DND-41 (cell line): ENCODE measurements at regions not wholly inside any gene's neighbourhood (a gene's known extent, or its start where the extent isn't known, plus 50 kb on each side); places are given as distances from the start of the nearest gene placed in this dataset.

ENCODE experiments used
- CTCF ChIP-seq: IDR thresholded peaks from 2 replicates; pipeline ENCODE4 v1.5.1; 2012; ENCODE audit warnings: borderline replicate concordance, low read length, moderate library complexity, mild to moderate bottlenecking; ENCODE audit not compliant: poor library complexity, severe bottlenecking; ENCODE audit errors: extremely low read depth
- EZH2 ChIP-seq: IDR thresholded peaks from 3 replicates; pipeline ENCODE4 v1.6.1; 2012; ENCODE audit warnings: borderline replicate concordance, low read depth, mild to moderate bottlenecking, moderate library complexity, low read length, inconsistent platforms; ENCODE audit not compliant: severe bottlenecking

GRCh38 chr10:16049050-16049449 is 188.7 kb upstream of the MINDY3 start:
- no peak for TF ChIP-seq EZH2
- TF ChIP-seq CTCF = no peak
